Vagina (tissue), 2 donors: ENCODE measurements at regions not wholly inside any gene's neighbourhood (a gene's known extent, or its start where the extent isn't known, plus 50 kb on each side); places are given as distances from the start of the nearest gene placed in this dataset.

Experiments used
- DNase-seq, 2 donors: peaks; one replicate each; pipeline ENCODE4 v3.0.0-alpha.2; 2017; ENCODE audit errors: extremely low spot score in 2 of 2
- H3K27ac ChIP-seq: fragments of 200-600 bp; sonication (generic); one replicate; pipeline ENCODE4 v1.5.1; 2019
- H3K27me3 ChIP-seq: fragments of 200-600 bp; sonication (generic); one replicate; pipeline ENCODE4 v1.5.1; 2019
- H3K36me3 ChIP-seq, 2 donors: fragments of 200-600 bp; sonication (generic); one replicate each; pipeline ENCODE4 v1.5.1; 2017 to 2019
- H3K4me1 ChIP-seq: fragments of 200-600 bp; sonication (generic); one replicate; pipeline ENCODE4 v1.5.1; 2019
- H3K4me3 ChIP-seq, 2 donors: fragments of 200-600 bp; sonication (generic); 1 replicate in 1 of 2; 2 replicates in 1 of 2; pipeline ENCODE4 v1.5.1; 2016 to 2019
- H3K9me3 ChIP-seq: fragments of 200-600 bp; sonication (generic); one replicate; pipeline ENCODE4 v1.5.1; 2019
- CTCF ChIP-seq, 3 experiments: fragments of 450-650 bp in 2 of 3; fragments of 200-600 bp in 1 of 3; sonication (generic) in 1 of 3; IDR thresholded peaks; one replicate each; pipeline ENCODE4 v1.5.1; 2017 to 2019; ENCODE audit warnings: antibody characterized with exemption in 3 of 3, mild to moderate bottlenecking in 2 of 3, moderate library complexity in 2 of 3
- POLR2A ChIP-seq, 2 donors: fragments of 450-650 bp; IDR thresholded peaks; one replicate each; pipeline ENCODE4 v1.6.1; 2017; ENCODE audit warnings: antibody characterized with exemption in 2 of 2, mild to moderate bottlenecking in 2 of 2, moderate library complexity in 2 of 2
- POLR2AphosphoS5 ChIP-seq, 2 donors: sonication (generic); formaldehyde crosslinking; IDR thresholded peaks; one replicate each; pipeline ENCODE4 v1.9.0; 2017; ENCODE audit warnings: antibody characterized with exemption in 2 of 2, mild to moderate bottlenecking in 2 of 2, low read depth in 1 of 2; ENCODE audit not compliant: insufficient read depth in 1 of 2
- intact Hi-C: fragments of 100-400 bp; cut with DNase I; formaldehyde crosslinking; loops from one replicate; pipeline ENCODE4 v1.15.1; 2023

GRCh38 chr7:12067156-12067831 lies 143.8 kb upstream of the TMEM106B start:
- H3K4me3 ChIP-seq: no peak overlapping the region
- H3K36me3 ChIP-seq: no peaks in the 10 kb centered on the region
- H3K9me3 ChIP-seq: no peaks in the 10 kb centered on the region
- no peaks in the 10 kb centered on the region for H3K27me3 ChIP-seq
- H3K27ac ChIP-seq: no peak overlapping the region
- H3K4me1 ChIP-seq: no peaks in the 10 kb centered on the region
- TF ChIP-seq POLR2AphosphoS5 (IDR thresholded peaks at IDR 0.05; ENCODE audit: insufficient read depth in 1 of 2, low read depth in 1 of 2): no peak
- TF ChIP-seq CTCF (IDR thresholded peaks at IDR 0.05): peak; percentile 21 to 61 (median 42)
- intact Hi-C loops: no loop called here
- no peak for DNase-seq

GRCh38 chr7:12069757-12070156 lies 141.3 kb upstream of the TMEM106B start:
- Histone ChIP-seq H3K27me3 (no peaks in the 10 kb centered on the region), H3K4me3 (no peak overlapping the region), H3K4me1 (no peaks in the 10 kb centered on the region), H3K36me3 (no peaks in the 10 kb centered on the region), H3K27ac (no peak overlapping the region), H3K9me3 (no peaks in the 10 kb centered on the region)
- DNase-seq: no peak
- TF ChIP-seq POLR2AphosphoS5 (IDR thresholded peaks at IDR 0.05; ENCODE audit: insufficient read depth in 1 of 2, low read depth in 1 of 2): no peak
- TF ChIP-seq CTCF (IDR thresholded peaks at IDR 0.05): no peak
- intact Hi-C loops: no loop called here

- Histone ChIP-seq H3K4me3 (no peak overlapping the region), H3K27me3 (no peaks in the 10 kb centered on the region), H3K36me3 (no peaks in the 10 kb centered on the region), H3K27ac (no peak overlapping the region), H3K4me1 (no peaks in the 10 kb centered on the region), H3K9me3 (no peaks in the 10 kb centered on the region)
- intact Hi-C loops: no loop called here
- TF ChIP-seq CTCF (IDR thresholded peaks at IDR 0.05) (no peak), POLR2AphosphoS5 (IDR thresholded peaks at IDR 0.05; ENCODE audit: insufficient read depth in 1 of 2, low read depth in 1 of 2) (no peak)
- no peak for DNase-seq
These were observed 136.2 kb upstream of the TMEM106B start for GRCh38 chr7:12074889-12075288.

- Histone ChIP-seq H3K36me3 (no peaks in the 10 kb centered on the region), H3K9me3 (no peaks in the 10 kb centered on the region), H3K27me3 (no peaks in the 10 kb centered on the region), H3K4me1 (no peaks in the 10 kb centered on the region), H3K4me3 (no peak overlapping the region), H3K27ac (no peak overlapping the region)
- intact Hi-C loops: no loop called here
- no peak for TF ChIP-seq POLR2AphosphoS5 (IDR thresholded peaks at IDR 0.05; ENCODE audit: insufficient read depth in 1 of 2, low read depth in 1 of 2)
- no peak for TF ChIP-seq CTCF (IDR thresholded peaks at IDR 0.05)
- no peak for TF ChIP-seq POLR2A (IDR thresholded peaks at IDR 0.05)
- DNase-seq: no peak
These were observed 131.1 kb upstream of the TMEM106B start for GRCh38 chr7:12080006-12080405.

GRCh38 chr7:12085516-12085915 lies 125.6 kb upstream of the TMEM106B start:
- no peak overlapping the region for H3K27ac ChIP-seq

More at GRCh38 chr7:12085516-12085915, 125.6 kb upstream of the TMEM106B start:
- no peak for DNase-seq
- TF ChIP-seq CTCF (IDR thresholded peaks at IDR 0.05) (no peak), POLR2AphosphoS5 (IDR thresholded peaks at IDR 0.05; ENCODE audit: insufficient read depth in 1 of 2, low read depth in 1 of 2) (no peak), POLR2A (IDR thresholded peaks at IDR 0.05) (no peak)
- H3K4me3 ChIP-seq: no peak overlapping the region
- no peaks in the 10 kb centered on the region for H3K9me3 ChIP-seq
- no peaks in the 10 kb centered on the region for H3K4me1 ChIP-seq
- H3K27me3 ChIP-seq: no peaks in the 10 kb centered on the region
- no peaks in the 10 kb centered on the region for H3K36me3 ChIP-seq
- intact Hi-C loops: no loop called here
